Smooth muscle cell (in vitro differentiated cells): ENCODE measurements at regions not wholly inside any gene's neighbourhood (a gene's known extent, or its start where the extent isn't known, plus 50 kb on each side); places are given as distances from the start of the nearest gene placed in this dataset.
A peak's percentile ranks its signal among the peaks of the same experiment; 100 is the strongest.

Source experiments
- DNase-seq: peaks from one replicate; lab custom pipeline; 2025; ENCODE audit not compliant: unreplicated experiment; lab: John Stamatoyannopoulos, UW
- H2AFZ ChIP-seq: fragments of 200-600 bp; sonication (generic); 2 replicates; pipeline ENCODE4 v1.6.0; 2016; ENCODE audit warnings: antibody characterized with exemption, low read depth, mild to moderate bottlenecking
- H3F3A ChIP-seq: fragments of 200-600 bp; sonication (generic); 2 replicates; pipeline ENCODE4 v1.6.0; 2017; ENCODE audit warnings: antibody characterized with exemption, low read depth
- H3K27ac ChIP-seq: fragments of 200-600 bp; sonication (generic); 2 replicates; pipeline ENCODE4 v1.5.1; 2016; ENCODE audit warnings: low read depth, mild to moderate bottlenecking
- H3K27me3 ChIP-seq: fragments of 200-600 bp; sonication (generic); 2 replicates; pipeline ENCODE4 v1.6.1; 2016; ENCODE audit warnings: low read depth, mild to moderate bottlenecking
- H3K36me3 ChIP-seq: fragments of 200-600 bp; sonication (generic); 2 replicates; pipeline ENCODE4 v1.5.1; 2016; ENCODE audit warnings: low read depth
- H3K4me1 ChIP-seq: fragments of 200-600 bp; sonication (generic); 2 replicates; pipeline ENCODE4 v1.5.1; 2016; ENCODE audit warnings: low read depth
- H3K4me2 ChIP-seq: fragments of 200-600 bp; sonication (generic); 2 replicates; pipeline ENCODE4 v1.6.0; 2016; ENCODE audit warnings: mild to moderate bottlenecking
- H3K4me3 ChIP-seq: fragments of 200-600 bp; sonication (generic); 2 replicates; pipeline ENCODE4 v1.5.1; 2016; ENCODE audit warnings: mild to moderate bottlenecking
- H3K79me2 ChIP-seq: fragments of 200-600 bp; sonication (generic); 2 replicates; pipeline ENCODE4 v1.6.0; 2016; ENCODE audit warnings: low read depth, mild to moderate bottlenecking
- H3K9ac ChIP-seq: fragments of 200-600 bp; sonication (generic); 2 replicates; pipeline ENCODE4 v1.6.0; 2016; ENCODE audit warnings: low read depth
- H3K9me3 ChIP-seq: fragments of 200-600 bp; sonication (generic); replicated peaks from 2 replicates; pipeline ENCODE4 v1.5.1; 2016; ENCODE audit warnings: low read depth
- H4K20me1 ChIP-seq: fragments of 200-600 bp; sonication (generic); 2 replicates; pipeline ENCODE4 v1.6.0; 2016; ENCODE audit warnings: low read depth
- WGBS: methylation state at CpG from one replicate; pipeline ENCODE4 v1.1.7; 2016; ENCODE audit warnings: low lambda C conversion rate; 5-methylcytosine and 5-hydroxymethylcytosine counted together
- TF ChIP-seq, protein P1 (sequence below): fragments of 200-600 bp; sonication (generic); IDR thresholded peaks from 2 replicates; pipeline ENCODE4 v1.5.1; 2017; ENCODE audit warnings: borderline replicate concordance, mild to moderate bottlenecking, antibody characterized with exemption; ENCODE audit not compliant: insufficient read depth, poor library complexity, severe bottlenecking

DNA sequence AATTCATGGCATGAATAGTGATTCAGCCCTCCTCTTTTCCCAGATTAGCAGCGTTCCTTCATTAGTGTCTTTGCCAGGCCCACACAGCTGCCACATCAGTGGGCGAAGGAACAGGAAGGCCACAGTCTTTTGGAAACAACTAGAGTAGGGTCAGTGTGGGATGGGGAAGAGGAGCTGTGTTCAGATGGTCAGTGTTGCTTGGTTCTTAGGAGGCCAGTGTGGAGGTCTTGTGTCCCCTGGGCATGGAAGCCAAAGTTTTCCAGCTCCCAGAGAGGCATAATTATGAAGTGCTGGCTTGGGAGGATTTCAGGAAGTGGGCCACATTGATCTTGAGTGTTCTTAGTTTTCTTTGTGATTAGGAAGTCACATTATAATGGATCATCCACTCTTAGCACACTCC is 269.6 kb downstream of the PSAT1 start:
- Histone ChIP-seq H3K27me3 (no peaks in the 10 kb centered on the region), H3K9me3 (no peaks in the 10 kb centered on the region), H3K4me1 (peaks cover 11% of the 10 kb centered on the region), H3K4me2 (no peak overlapping the region), H3K4me3 (no peak overlapping the region), H3K27ac (peak overlapping the region; percentile 67), H2AFZ (no peak overlapping the region), H3F3A (no peaks in the 10 kb centered on the region), H3K36me3 (no peaks in the 10 kb centered on the region), H4K20me1 (no peaks in the 10 kb centered on the region), H3K79me2 (no peaks in the 10 kb centered on the region), H3K9ac (no peak overlapping the region)
- no peak for DNase-seq
- TF ChIP-seq, protein P1, sequence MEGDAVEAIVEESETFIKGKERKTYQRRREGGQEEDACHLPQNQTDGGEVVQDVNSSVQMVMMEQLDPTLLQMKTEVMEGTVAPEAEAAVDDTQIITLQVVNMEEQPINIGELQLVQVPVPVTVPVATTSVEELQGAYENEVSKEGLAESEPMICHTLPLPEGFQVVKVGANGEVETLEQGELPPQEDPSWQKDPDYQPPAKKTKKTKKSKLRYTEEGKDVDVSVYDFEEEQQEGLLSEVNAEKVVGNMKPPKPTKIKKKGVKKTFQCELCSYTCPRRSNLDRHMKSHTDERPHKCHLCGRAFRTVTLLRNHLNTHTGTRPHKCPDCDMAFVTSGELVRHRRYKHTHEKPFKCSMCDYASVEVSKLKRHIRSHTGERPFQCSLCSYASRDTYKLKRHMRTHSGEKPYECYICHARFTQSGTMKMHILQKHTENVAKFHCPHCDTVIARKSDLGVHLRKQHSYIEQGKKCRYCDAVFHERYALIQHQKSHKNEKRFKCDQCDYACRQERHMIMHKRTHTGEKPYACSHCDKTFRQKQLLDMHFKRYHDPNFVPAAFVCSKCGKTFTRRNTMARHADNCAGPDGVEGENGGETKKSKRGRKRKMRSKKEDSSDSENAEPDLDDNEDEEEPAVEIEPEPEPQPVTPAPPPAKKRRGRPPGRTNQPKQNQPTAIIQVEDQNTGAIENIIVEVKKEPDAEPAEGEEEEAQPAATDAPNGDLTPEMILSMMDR, result no peak
- 72% methylated on average over 2 of the region's 2 CpGs for WGBS

DNA sequence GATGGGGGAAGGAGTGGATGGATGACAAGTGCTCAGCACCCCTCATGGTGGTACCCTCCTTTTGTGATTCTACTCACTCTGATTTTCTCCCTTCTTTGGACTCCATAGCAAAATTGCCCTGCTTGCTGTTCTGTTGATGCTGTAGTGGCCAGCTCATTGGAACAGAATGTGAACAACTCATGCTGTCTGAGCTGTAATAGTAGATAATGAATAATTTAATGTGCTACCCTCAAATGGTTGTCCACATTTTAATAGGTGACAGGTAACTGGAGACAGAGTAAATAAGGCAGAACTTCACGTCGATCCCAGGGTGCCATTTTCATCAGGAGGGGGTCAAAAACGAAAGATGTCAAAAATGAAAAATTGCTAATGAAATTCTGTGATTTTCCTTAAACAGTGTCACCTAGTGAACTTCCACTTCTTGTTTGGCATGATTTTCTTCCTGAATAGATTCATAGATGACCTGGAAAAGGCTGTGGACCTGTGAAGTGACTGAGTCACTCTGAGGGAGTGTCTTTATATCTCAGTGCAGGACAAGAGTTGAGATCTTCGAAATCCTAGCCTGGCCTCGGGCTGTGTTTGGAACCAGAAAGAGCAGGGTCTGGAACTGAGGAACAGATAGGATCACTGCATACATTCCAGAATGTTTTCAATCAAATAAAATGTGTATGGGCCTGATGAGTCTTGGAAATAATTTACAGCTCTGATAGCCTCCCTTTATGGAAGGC is 270.2 kb downstream of the PSAT1 start:
- Histone ChIP-seq H3K27me3 (no peaks in the 10 kb centered on the region), H3K79me2 (no peaks in the 10 kb centered on the region), H3F3A (no peaks in the 10 kb centered on the region), H3K27ac (peak overlapping the region; percentile 67), H3K9ac (peak overlapping the region; percentile 4), H2AFZ (no peak overlapping the region), H4K20me1 (no peaks in the 10 kb centered on the region), H3K4me3 (no peak overlapping the region), H3K4me2 (peak overlapping the region; percentile 31), H3K36me3 (no peaks in the 10 kb centered on the region), H3K4me1 (peaks cover 11% of the 10 kb centered on the region), H3K9me3 (no peaks in the 10 kb centered on the region)
- TF ChIP-seq, protein P1, result no peak
- 74% methylated on average over 5 of the region's 5 CpGs for WGBS
- no peak for DNase-seq

DNA sequence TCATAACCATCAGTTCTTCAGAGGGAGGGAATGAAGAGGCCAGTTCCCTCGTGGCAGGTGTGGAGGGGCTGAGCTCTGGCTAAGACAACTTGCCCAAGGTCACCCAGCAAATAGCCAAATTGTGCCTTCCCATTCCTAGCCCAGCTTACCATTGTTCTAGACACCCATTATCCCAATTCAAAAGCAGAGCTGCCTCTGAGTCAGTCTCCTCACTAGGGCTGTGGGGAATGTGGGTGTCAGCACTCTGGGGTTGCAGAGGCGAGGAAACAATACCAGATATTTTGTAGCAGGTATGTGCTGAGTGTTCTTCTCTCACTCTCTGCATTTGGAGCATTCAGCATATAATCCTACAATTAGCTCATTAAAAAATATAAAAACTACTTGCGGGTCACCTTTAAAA is 270.8 kb downstream of the PSAT1 start:
- no peak for DNase-seq

More for the DNA sequence above, 270.8 kb downstream of the PSAT1 start:
- Histone ChIP-seq H3K27ac (peak overlapping the region; percentile 67), H3K9ac (peak overlapping the region; percentile 4), H3K27me3 (no peaks in the 10 kb centered on the region), H3K79me2 (no peaks in the 10 kb centered on the region), H3K4me2 (peak overlapping the region; percentile 31), H3K36me3 (no peaks in the 10 kb centered on the region), H3K4me3 (no peak overlapping the region), H3K9me3 (no peaks in the 10 kb centered on the region), H4K20me1 (no peaks in the 10 kb centered on the region), H3K4me1 (peaks cover 11% of the 10 kb centered on the region), H2AFZ (no peak overlapping the region), H3F3A (no peaks in the 10 kb centered on the region)
- WGBS, result 77% methylated on average over 3 of the region's 3 CpGs
- TF ChIP-seq, protein P1, result no peak
